OCI-LY1 (cell line): ENCODE measurements at regions not wholly inside any gene's neighbourhood (a gene's known extent, or its start where the extent isn't known, plus 50 kb on each side); places are given as distances from the start of the nearest gene placed in this dataset.

Experiments used
- H2AFZ ChIP-seq: fragments of 200-600 bp; sonication (generic), shearing (Covaris generic); 2 replicates; pipeline ENCODE4 v1.6.0; 2014; ENCODE audit warnings: antibody characterized with exemption, mild to moderate bottlenecking, low read length
- H3F3A ChIP-seq: fragments of 200-600 bp; sonication (generic), shearing (Covaris generic); 2 replicates; pipeline ENCODE4 v1.6.0; 2014; ENCODE audit warnings: mild to moderate bottlenecking, antibody characterized with exemption, low read length, moderate library complexity; ENCODE audit not compliant: insufficient read depth
- H3K27ac ChIP-seq: fragments of 200-600 bp; sonication (generic); 2 replicates; pipeline ENCODE4 v1.5.1; 2014; ENCODE audit warnings: low read length, mixed run types, mild to moderate bottlenecking, low read depth; ENCODE audit not compliant: poor library complexity, severe bottlenecking
- H3K27me3 ChIP-seq: fragments of 200-600 bp; sonication (generic); 2 replicates; pipeline ENCODE4 v1.6.0; 2014; ENCODE audit warnings: antibody characterized with exemption, mild to moderate bottlenecking, low read length, moderate library complexity; ENCODE audit not compliant: insufficient read depth
- H3K36me3 ChIP-seq: fragments of 200-600 bp; sonication (generic); 2 replicates; pipeline ENCODE4 v1.6.1; 2014; ENCODE audit warnings: mild to moderate bottlenecking, antibody characterized with exemption, low read length, moderate library complexity, mixed read lengths; ENCODE audit not compliant: insufficient read depth
- H3K4me1 ChIP-seq: fragments of 200-600 bp; sonication (generic); 2 replicates; pipeline ENCODE4 v1.5.1; 2014; ENCODE audit warnings: mild to moderate bottlenecking, low read length, moderate library complexity; ENCODE audit not compliant: insufficient read depth, severe bottlenecking
- H3K4me2 ChIP-seq: fragments of 200-600 bp; sonication (generic), shearing (Covaris generic); 2 replicates; pipeline ENCODE4 v1.6.1; 2014; ENCODE audit warnings: low read length
- H3K4me3 ChIP-seq: fragments of 200-600 bp; sonication (generic); 2 replicates; pipeline ENCODE4 v1.5.1; 2014; ENCODE audit warnings: low read length, low read depth, mild to moderate bottlenecking, mixed read lengths; ENCODE audit not compliant: poor library complexity, severe bottlenecking
- H3K79me2 ChIP-seq: fragments of 200-600 bp; shearing (Covaris generic); 2 replicates; pipeline ENCODE4 v1.6.1; 2016; ENCODE audit warnings: mixed run types, low read length, mixed read lengths; ENCODE audit not compliant: insufficient read depth
- H3K9ac ChIP-seq: fragments of 200-600 bp; sonication (generic), shearing (Covaris generic); 2 replicates; pipeline ENCODE4 v1.6.1; 2014; ENCODE audit warnings: mild to moderate bottlenecking, low read length, mixed read lengths
- H3K9me2 ChIP-seq: fragments of 200-600 bp; sonication (generic), shearing (Covaris generic); 2 replicates; pipeline ENCODE4 v1.6.1; 2014; ENCODE audit warnings: low read depth, mild to moderate bottlenecking, low read length, mixed read lengths
- H3K9me3 ChIP-seq: fragments of 200-600 bp; shearing (Covaris generic); 2 replicates; pipeline ENCODE4 v1.6.1; 2014; ENCODE audit warnings: low read length, mixed read lengths
- H4K20me1 ChIP-seq: fragments of 200-600 bp; sonication (generic), shearing (Covaris generic); 2 replicates; pipeline ENCODE4 v1.6.0; 2016; ENCODE audit warnings: mild to moderate bottlenecking, low read length; ENCODE audit not compliant: insufficient read depth
- CTCF ChIP-seq: fragments of 200-600 bp; sonication (generic), shearing (Covaris generic); IDR thresholded peaks from 2 replicates; pipeline ENCODE4 v1.5.1; 2017; ENCODE audit warnings: mild to moderate bottlenecking, antibody characterized with exemption, low read length, moderate library complexity, mixed read lengths
- EZH2 ChIP-seq: fragments of 200-600 bp; sonication (generic), shearing (Covaris generic); IDR thresholded peaks from 2 replicates; pipeline ENCODE4 v1.8.0; 2017; ENCODE audit warnings: borderline replicate concordance, mixed run types, mild to moderate bottlenecking, antibody characterized with exemption, low read length, moderate library complexity, mixed read lengths

DNA sequence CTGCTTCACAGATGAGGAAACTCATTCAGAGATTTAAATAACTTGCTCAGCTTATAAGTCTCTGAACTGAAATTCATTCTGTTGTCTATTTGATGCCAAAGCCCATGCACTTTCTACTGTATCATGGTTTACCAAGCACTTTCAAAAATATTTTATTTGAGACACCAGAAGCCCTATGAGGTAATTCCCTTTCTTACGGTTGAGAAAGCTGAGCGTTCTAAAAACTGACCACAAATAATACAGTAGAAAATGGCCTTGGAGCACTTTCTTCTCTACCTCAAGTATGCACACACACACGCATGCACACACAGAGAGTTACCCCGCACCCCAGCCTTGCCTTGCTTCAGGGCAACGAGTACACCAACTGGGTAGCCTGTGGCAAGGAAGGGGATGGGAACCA, 228.5 kb downstream of the RFC3 start:
- peak overlapping the region; percentile 23 for H3K27ac ChIP-seq
- no peaks in the 10 kb centered on the region for H3K9me2 ChIP-seq
- H3K4me1 ChIP-seq, result peaks cover 15% of the 10 kb centered on the region
- H2AFZ ChIP-seq, result peak overlapping the region; percentile 75
- no peaks in the 10 kb centered on the region for H3K9me3 ChIP-seq
- TF ChIP-seq EZH2 (no peak), CTCF (no peak)
- H3K27me3 ChIP-seq, result no peaks in the 10 kb centered on the region
- no peak overlapping the region for H3K4me2 ChIP-seq
- H3F3A ChIP-seq, result no peaks in the 10 kb centered on the region
- H3K36me3 ChIP-seq, result no peaks in the 10 kb centered on the region
- no peak overlapping the region for H3K4me3 ChIP-seq
- H3K79me2 ChIP-seq, result no peaks in the 10 kb centered on the region
- H3K9ac ChIP-seq, result no peak overlapping the region
- H4K20me1 ChIP-seq, result no peaks in the 10 kb centered on the region

- TF ChIP-seq CTCF, result no peak
- no peak for TF ChIP-seq EZH2
- H3F3A ChIP-seq, result no peaks in the 10 kb centered on the region
- H3K27ac ChIP-seq, result no peak overlapping the region
- H3K9me3 ChIP-seq, result no peaks in the 10 kb centered on the region
- H3K4me2 ChIP-seq, result no peak overlapping the region
- H3K4me3 ChIP-seq, result no peak overlapping the region
- no peaks in the 10 kb centered on the region for H3K36me3 ChIP-seq
- no peaks in the 10 kb centered on the region for H3K9me2 ChIP-seq
- H4K20me1 ChIP-seq, result no peaks in the 10 kb centered on the region
- peaks cover 15% of the 10 kb centered on the region for H3K4me1 ChIP-seq
- no peaks in the 10 kb centered on the region for H3K79me2 ChIP-seq
- H3K9ac ChIP-seq, result no peak overlapping the region
- H2AFZ ChIP-seq, result no peak overlapping the region
- H3K27me3 ChIP-seq, result no peaks in the 10 kb centered on the region
Observed at GRCh38 chr13:34048652-34049051, 230.7 kb downstream of the RFC3 start.

DNA sequence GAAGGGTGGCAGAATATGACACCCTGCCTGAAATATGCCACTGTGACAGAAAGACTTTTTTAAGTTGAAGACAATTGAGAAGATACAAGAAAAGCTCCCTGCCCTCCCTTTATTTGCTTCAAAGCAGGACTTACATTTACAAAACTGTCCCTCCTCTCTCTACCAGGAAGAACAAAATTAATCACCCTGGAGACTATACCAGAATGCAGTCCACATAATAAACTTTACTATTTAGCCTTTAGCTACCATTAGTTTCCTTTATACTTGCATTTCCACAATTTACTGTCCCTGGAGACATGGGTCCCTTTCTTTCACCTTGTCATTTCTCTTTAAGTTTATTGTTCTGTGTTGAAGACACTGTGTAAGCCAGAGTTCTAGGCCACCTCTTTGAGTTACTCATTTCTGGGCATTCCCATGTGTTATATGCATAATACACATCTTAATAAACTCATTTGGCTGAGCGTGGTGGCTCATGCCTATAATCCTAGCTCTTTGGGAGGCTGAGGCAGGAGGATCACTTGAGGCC, 238.8 kb downstream of the RFC3 start:
- peaks cover 13% of the 10 kb centered on the region for H3K4me1 ChIP-seq
- TF ChIP-seq EZH2 (no peak), CTCF (no peak)
- H3K9ac ChIP-seq, result no peak overlapping the region
- H2AFZ ChIP-seq, result no peak overlapping the region
- no peaks in the 10 kb centered on the region for H3K79me2 ChIP-seq
- no peaks in the 10 kb centered on the region for H3K27me3 ChIP-seq
- peak overlapping the region; percentile 40 for H3K27ac ChIP-seq
- H3K4me2 ChIP-seq, result no peak overlapping the region
- H4K20me1 ChIP-seq, result no peaks in the 10 kb centered on the region
- H3K9me2 ChIP-seq, result no peaks in the 10 kb centered on the region
- H3K4me3 ChIP-seq, result no peak overlapping the region
- no peaks in the 10 kb centered on the region for H3K9me3 ChIP-seq
- H3F3A ChIP-seq, result no peaks in the 10 kb centered on the region
- H3K36me3 ChIP-seq, result no peaks in the 10 kb centered on the region
